GM12878 (cell line): ENCODE measurements at regions not wholly inside any gene's neighbourhood (a gene's known extent, or its start where the extent isn't known, plus 50 kb on each side); places are given as distances from the start of the nearest gene placed in this dataset.

Source experiments
- ATAC-seq: fragments of 200-7000 bp; cut with Tn5 transposase; 3 replicates; pipeline ENCODE4 v1.9.1; 2020; ENCODE audit warnings: mild to moderate bottlenecking, moderate library complexity
- BruUV-seq: library from RNA; stranded (reverse); fragments of 400-500 nt; replicated peaks from 2 replicates; lab custom pipeline; 2021; lab: Mats Ljungman, UMichigan
- CTCF ChIA-PET: fragments of 300-600 bp; sonication (Branson Sonifier 250); formaldehyde crosslinking; extraction: SDS; loops from one replicate; lab custom pipeline; 2021; ENCODE audit warnings: inconsistent platforms; lab: Yijun Ruan, JAX
- POLR2A ChIA-PET: fragments of 350-600 bp; formaldehyde crosslinking; extraction: SDS; loops from one replicate; lab custom pipeline; 2021; ENCODE audit warnings: inconsistent platforms; lab: Charles Lee
- RAD21 ChIA-PET: fragments of 300-600 bp; sonication (Branson Sonifier 250); formaldehyde crosslinking; loops from one replicate; lab custom pipeline; 2023; ENCODE audit warnings: antibody characterized with exemption; ENCODE audit not compliant: unreplicated experiment; lab: Charles Lee
- SMC1A ChIA-PET: fragments of 300-600 bp; sonication (Branson Sonifier 250); formaldehyde crosslinking; loops from one replicate; lab custom pipeline; 2023; ENCODE audit not compliant: unreplicated experiment, uncharacterized antibody; lab: Charles Lee
- DNase-seq: peaks from one replicate; pipeline ENCODE4 v3.0.0-alpha.2; 2011; ENCODE audit warnings: low read depth, low spot score
- FAIRE-seq: peaks from 3 replicates; lab custom pipeline; 2011; peaks lifted over from hg19 to GRCh38; lab: Jason Lieb, UNC
- H2AFZ ChIP-seq: 2 replicates; pipeline ENCODE4 v1.6.0; 2011; ENCODE audit warnings: low read depth, low read length, control low read depth; ENCODE audit not compliant: control insufficient read depth
- H3K27ac ChIP-seq: 2 replicates; pipeline ENCODE4 v1.5.1; 2011; ENCODE audit warnings: control low read depth; ENCODE audit not compliant: control insufficient read depth, insufficient read depth
- H3K27me3 ChIP-seq, 2 experiments: replicated peaks in 1 of 2; 2 replicates each; pipeline versions ENCODE4 v1.6.0 to v1.6.1; 2011; ENCODE audit warnings: low read length in 1 of 2; ENCODE audit not compliant: control insufficient read depth in 2 of 2, insufficient read depth in 2 of 2
- H3K36me3 ChIP-seq, 2 experiments: 2 replicates each; pipeline ENCODE4 v1.5.1; 2011; ENCODE audit warnings: low read length in 1 of 2; ENCODE audit not compliant: control insufficient read depth in 2 of 2, insufficient read depth in 2 of 2
- H3K4me1 ChIP-seq: 2 replicates; pipeline ENCODE4 v1.6.1; 2011; ENCODE audit warnings: mild to moderate bottlenecking, low read length, moderate library complexity, mixed read lengths; ENCODE audit not compliant: control insufficient read depth, insufficient read depth
- H3K4me2 ChIP-seq: 2 replicates; pipeline ENCODE4 v1.6.0; 2011; ENCODE audit warnings: control low read depth; ENCODE audit not compliant: control insufficient read depth, insufficient read depth
- H3K4me3 ChIP-seq: fragments of 200-600 bp; sonication (generic); 2 replicates; pipeline ENCODE4 v1.5.1; 2016
- H3K79me2 ChIP-seq: 2 replicates; pipeline ENCODE4 v1.6.0; 2011; ENCODE audit warnings: low read length; ENCODE audit not compliant: control insufficient read depth, insufficient read depth
- H3K9ac ChIP-seq: 2 replicates; pipeline ENCODE4 v1.8.0; 2011; ENCODE audit warnings: low read length, control low read depth, mixed read lengths; ENCODE audit not compliant: control insufficient read depth, insufficient read depth
- H3K9me3 ChIP-seq: replicated peaks from 3 replicates; pipeline ENCODE4 v1.5.1; 2011; ENCODE audit warnings: mild to moderate bottlenecking, low read length; ENCODE audit not compliant: control insufficient read depth, insufficient read depth
- H4K20me1 ChIP-seq: 2 replicates; pipeline ENCODE4 v1.6.0; 2011; ENCODE audit not compliant: control insufficient read depth, insufficient read depth
- EED ChIP-seq: sonication (generic); IDR thresholded peaks from 2 replicates; pipeline ENCODE4 v1.6.1; 2016; ENCODE audit warnings: antibody characterized with exemption, low read depth
- EGR1 ChIP-seq, 2 experiments: IDR thresholded peaks; 1 replicate in 1 of 2; 2 replicates in 1 of 2; pipeline ENCODE4 v1.6.1; 2011 to 2012; ENCODE audit warnings: low read depth in 2 of 2, low read length in 2 of 2, borderline replicate concordance in 1 of 2, mild to moderate bottlenecking in 1 of 2, moderate library complexity in 1 of 2
- HDGF ChIP-seq: fragments of 450-650 bp; IDR thresholded peaks from 2 replicates; pipeline ENCODE4 v1.6.1; 2016; ENCODE audit warnings: antibody characterized with exemption
- KAT2A ChIP-seq: conservative IDR thresholded peaks from 2 replicates; pipeline ENCODE4 v1.6.1; 2011; ENCODE audit warnings: low read depth, low read length; ENCODE audit not compliant: control insufficient read depth
- MEF2A ChIP-seq: IDR thresholded peaks from 2 replicates; pipeline ENCODE4 v1.6.1; 2011; ENCODE audit warnings: low read depth, mild to moderate bottlenecking, low read length, moderate library complexity; ENCODE audit not compliant: insufficient read depth
- NFXL1 ChIP-seq: fragments of 450-650 bp; IDR thresholded peaks from 2 replicates; pipeline ENCODE4 v1.6.1; 2017; ENCODE audit warnings: antibody characterized with exemption, mild to moderate bottlenecking, borderline replicate concordance
- NRF1 ChIP-seq: conservative IDR thresholded peaks from 2 replicates; pipeline ENCODE4 v1.6.1; 2011; ENCODE audit warnings: mild to moderate bottlenecking, low read depth, low read length, improper control_type of control experiment
- RFX5 ChIP-seq: IDR thresholded peaks from 2 replicates; pipeline ENCODE4 v1.6.1; 2011; ENCODE audit warnings: low read depth, low read length, improper control_type of control experiment
- SMARCA5 ChIP-seq: fragments of 450-650 bp; IDR thresholded peaks from 2 replicates; pipeline ENCODE4 v1.6.1; 2017; ENCODE audit warnings: mild to moderate bottlenecking
- STAT3 ChIP-seq: IDR thresholded peaks from 2 replicates; pipeline ENCODE4 v1.6.1; 2011; ENCODE audit warnings: low read depth, low read length, improper control_type of control experiment
- TCF12 ChIP-seq: IDR thresholded peaks from 2 replicates; pipeline ENCODE4 v1.6.1; 2011; ENCODE audit warnings: low read depth, mild to moderate bottlenecking, low read length
- WGBS: methylation state at CpG from one replicate; pipeline ENCODE4 v1.1.6; 2016; ENCODE audit warnings: low lambda C conversion rate; ENCODE audit not compliant: insufficient replicate concordance, insufficient coverage; ENCODE audit errors: missing lambda C conversion rate; 5-methylcytosine and 5-hydroxymethylcytosine counted together
- in situ Hi-C: fragments of 300-500 bp; cut with MboI; formaldehyde crosslinking; loops from 9 replicates; pipeline ENCODE4 v1.14.3; 2018; ENCODE audit warnings: mixed read lengths
- intact Hi-C: fragments of 100-400 bp; cut with micrococcal nuclease; formaldehyde crosslinking; loops from one replicate; pipeline ENCODE4 v1.14.2; 2022; ENCODE audit not compliant: unreplicated experiment
- TF ChIP-seq, protein P1 (sequence below): fragments of 450-650 bp; IDR thresholded peaks from 2 replicates; pipeline ENCODE4 v1.6.1; 2014; ENCODE audit warnings: mild to moderate bottlenecking
- TF ChIP-seq, protein P2 (sequence below): fragments of 450-650 bp; IDR thresholded peaks from 2 replicates; pipeline ENCODE4 v1.6.1; 2017; ENCODE audit warnings: low read depth, mild to moderate bottlenecking, moderate library complexity

DNA sequence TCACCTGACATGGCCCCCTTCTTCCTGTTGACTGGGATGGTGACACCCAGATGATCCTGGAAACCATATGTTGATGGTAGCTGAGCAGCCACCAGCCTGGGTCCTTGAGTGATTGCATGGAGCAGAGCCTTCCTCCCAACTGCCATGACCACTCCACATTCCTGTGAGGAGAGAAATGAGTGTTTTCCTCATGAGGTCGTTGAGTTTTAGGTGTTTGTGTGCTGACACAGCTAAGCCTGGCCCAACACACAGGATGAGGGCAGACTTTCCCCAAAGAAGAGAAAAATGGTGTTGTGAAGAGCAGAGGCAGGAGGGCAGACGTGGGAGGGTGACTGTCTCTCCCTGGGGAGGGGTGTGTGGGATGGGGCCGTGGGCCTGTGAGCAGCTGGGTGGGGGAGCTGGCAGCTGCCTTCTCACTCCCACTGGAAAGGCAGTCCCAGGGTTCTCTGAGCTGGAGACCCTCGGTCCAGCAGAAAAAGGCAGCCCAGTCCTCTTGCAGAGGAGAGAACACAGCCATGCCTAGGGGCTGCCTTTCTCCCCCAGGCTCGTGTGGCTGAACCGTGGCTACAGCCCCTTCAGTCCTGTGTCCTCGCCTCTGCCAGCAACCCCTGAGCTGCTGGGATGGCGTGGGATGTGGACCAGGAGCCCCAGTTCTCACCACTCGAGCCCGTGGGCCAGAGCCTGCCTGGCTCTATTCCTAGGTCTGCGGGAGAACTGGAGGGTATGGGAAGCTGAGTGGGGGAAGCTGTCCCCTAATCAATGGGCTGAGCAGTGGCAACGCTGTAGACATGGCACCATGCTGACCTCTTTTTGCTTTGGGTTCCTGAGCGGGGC, 257.0 kb downstream of the ADGRD1 start:
- Histone ChIP-seq H3K9me3 (no peaks in the 10 kb centered on the region; the same call in 2 of the 3 replicates), H3K4me2 (no peak overlapping the region), H3K4me3 (no peak overlapping the region), H3K27ac (no peak overlapping the region), H3K36me3 (no peaks in the 10 kb centered on the region), H3K79me2 (no peaks in the 10 kb centered on the region), H4K20me1 (no peaks in the 10 kb centered on the region), H3K27me3 (no peaks in the 10 kb centered on the region), H2AFZ (no peak overlapping the region), H3K4me1 (no peaks in the 10 kb centered on the region), H3K9ac (no peak overlapping the region)
- FAIRE-seq (no peak), ATAC-seq (no peak), DNase-seq (no peak)
- TF ChIP-seq NFXL1 (no peak), EGR1 (IDR thresholded peaks at IDR 0.05; ENCODE audit: borderline replicate concordance in 1 of 2, low read depth in 2 of 2, low read length in 2 of 2) (no peak), SMARCA5 (no peak), TCF12 (no peak), EED (no peak), HDGF (no peak), KAT2A (no peak), STAT3 (no peak), NRF1 (no peak), MEF2A (no peak), RFX5 (no peak)
- TF ChIP-seq, protein P1, sequence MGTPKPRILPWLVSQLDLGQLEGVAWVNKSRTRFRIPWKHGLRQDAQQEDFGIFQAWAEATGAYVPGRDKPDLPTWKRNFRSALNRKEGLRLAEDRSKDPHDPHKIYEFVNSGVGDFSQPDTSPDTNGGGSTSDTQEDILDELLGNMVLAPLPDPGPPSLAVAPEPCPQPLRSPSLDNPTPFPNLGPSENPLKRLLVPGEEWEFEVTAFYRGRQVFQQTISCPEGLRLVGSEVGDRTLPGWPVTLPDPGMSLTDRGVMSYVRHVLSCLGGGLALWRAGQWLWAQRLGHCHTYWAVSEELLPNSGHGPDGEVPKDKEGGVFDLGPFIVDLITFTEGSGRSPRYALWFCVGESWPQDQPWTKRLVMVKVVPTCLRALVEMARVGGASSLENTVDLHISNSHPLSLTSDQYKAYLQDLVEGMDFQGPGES: no peak
- TF ChIP-seq, protein P2, sequence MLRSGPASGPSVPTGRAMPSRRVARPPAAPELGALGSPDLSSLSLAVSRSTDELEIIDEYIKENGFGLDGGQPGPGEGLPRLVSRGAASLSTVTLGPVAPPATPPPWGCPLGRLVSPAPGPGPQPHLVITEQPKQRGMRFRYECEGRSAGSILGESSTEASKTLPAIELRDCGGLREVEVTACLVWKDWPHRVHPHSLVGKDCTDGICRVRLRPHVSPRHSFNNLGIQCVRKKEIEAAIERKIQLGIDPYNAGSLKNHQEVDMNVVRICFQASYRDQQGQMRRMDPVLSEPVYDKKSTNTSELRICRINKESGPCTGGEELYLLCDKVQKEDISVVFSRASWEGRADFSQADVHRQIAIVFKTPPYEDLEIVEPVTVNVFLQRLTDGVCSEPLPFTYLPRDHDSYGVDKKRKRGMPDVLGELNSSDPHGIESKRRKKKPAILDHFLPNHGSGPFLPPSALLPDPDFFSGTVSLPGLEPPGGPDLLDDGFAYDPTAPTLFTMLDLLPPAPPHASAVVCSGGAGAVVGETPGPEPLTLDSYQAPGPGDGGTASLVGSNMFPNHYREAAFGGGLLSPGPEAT: no peak
- intact Hi-C loops: no loop called here
- ChIA-PET SMC1A (interaction anchor here (0.5 kb wide), 1 partner anchor 283 kb away, joined by 3 read pairs; no protein-coding TSS in a partner anchor), CTCF (no interaction called here), POLR2A (no interaction called here), RAD21 (no interaction called here)
- no TSS peak for BruUV-seq
- 27% methylated on average over 12 of the region's 13 CpGs for WGBS
- in situ Hi-C loops: no loop called here
